NCI-H2227 (cell line): ENCODE measurements at regions not wholly inside any gene's neighbourhood (a gene's known extent, or its start where the extent isn't known, plus 50 kb on each side); places are given as distances from the start of the nearest gene placed in this dataset.
"Not testable (repeated sequence)": the region's sequence is repeated elsewhere in the genome, so short reads cannot be mapped to it uniquely, and the experiment has no call there.

ENCODE experiments used
- DNase-seq: peaks from one replicate; lab custom pipeline; 2025; ENCODE audit not compliant: unreplicated experiment; lab: John Stamatoyannopoulos, UW

DNA sequence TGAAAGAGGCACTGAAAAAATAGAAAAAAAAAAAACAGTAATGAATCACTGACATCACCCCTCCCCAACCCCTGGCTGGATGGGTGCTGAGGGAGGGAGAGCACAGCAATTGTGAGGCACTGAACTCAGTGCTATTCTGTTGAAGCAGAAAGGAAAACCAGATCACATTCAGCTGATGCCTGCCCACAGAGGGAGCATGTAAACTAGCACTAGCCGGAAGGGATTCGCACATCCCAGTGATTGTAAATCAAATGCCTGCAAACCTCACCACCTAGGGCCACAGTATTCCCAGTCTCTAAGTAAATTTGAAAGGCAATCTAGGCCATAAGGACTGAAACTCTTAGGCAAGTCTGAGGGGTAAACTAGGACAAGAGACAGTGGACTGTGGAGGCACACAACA lies 772.0 kb upstream of the CCDC179 start:
- DNase-seq: no peak

DNA sequence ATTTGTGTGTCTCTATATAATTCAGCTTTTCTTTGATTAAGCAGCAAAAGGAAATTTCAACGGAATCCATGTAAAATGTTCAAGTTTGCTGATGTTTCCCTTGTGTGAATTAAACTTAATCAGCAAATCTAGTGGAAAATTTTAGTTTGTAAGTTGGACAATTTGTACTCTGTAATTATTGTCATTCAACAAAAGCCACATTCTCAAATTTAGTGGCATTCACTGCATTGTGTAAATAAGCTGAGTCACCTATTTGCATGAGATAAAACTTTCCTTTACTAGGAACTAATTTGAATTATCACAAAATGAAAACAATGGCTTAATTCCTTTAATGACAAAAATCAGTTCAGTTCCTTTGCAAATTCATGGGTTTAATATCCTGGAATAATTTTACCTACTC lies 784.2 kb upstream of the CCDC179 start:
- DNase-seq: no peak

DNA sequence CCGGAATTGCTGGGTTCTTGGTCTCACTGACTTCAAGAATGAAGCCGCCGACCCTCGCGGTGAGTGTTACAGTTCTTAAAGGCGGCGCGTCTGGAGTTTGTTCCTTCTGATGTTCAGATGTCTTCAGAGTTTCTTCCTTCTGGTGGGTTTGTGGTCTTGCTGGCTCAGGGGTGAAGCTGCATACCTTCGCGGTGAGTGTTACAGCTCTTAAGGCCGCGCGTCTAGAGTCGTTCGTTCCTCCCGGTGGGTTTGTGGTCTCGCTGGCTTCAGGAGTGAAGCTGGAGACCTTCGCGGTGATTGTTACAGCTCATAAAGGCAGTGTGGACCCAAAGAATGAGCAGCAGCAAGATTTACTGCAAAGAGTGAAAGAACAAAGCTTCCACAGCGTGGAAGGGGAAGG lies 792.1 kb upstream of the CCDC179 start:
- not testable (repeated sequence) for DNase-seq

DNA sequence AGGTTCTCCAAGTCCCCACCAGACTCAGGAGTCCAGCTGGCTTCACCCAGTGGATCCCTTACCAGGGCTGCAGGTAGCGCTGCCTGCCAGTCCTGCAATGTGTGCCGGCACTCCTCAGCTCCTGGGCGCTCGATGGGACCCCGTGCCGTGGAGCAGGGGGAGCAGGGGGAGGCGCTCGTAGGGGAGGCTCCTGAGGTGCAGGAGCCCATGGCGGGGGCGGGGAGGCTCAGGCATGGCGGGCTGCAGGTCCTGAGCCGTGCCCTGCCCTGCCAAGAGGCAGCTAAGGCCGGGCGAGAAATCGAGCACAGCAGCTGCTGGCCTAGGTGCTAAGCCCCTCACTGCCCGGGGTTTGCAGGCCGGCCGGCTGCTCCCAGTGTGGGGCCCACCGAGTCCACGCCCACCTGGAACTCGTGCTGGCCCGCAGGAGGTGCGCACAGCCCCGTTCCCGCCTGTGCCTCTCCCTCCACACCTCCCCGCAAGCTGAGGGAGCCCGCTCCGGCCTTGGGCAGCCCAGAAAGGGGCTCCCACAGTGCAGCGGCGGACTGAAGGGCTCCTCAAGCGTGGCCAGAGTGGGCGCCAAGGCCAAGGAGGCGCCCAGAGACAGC lies 792.9 kb upstream of the CCDC179 start:
- DNase-seq: no peak

DNA sequence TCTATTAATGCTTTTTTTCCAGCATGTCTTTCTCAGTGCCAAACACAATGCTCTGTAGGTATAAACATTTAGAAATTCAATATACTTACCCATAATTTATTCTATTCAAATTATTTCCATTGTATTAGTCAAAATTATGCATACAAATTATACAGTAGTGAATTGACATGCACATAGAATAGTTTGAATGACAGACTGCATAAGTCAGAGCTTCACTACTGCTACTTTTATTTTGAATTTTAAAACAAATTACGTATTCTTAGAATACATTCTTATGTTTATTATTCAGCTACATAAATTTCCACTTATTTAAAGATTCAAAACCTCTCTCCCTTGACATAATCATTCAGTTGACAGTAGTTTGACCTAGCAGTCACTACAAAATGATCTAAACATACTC lies 808.0 kb upstream of the CCDC179 start:
- no peak for DNase-seq

DNA sequence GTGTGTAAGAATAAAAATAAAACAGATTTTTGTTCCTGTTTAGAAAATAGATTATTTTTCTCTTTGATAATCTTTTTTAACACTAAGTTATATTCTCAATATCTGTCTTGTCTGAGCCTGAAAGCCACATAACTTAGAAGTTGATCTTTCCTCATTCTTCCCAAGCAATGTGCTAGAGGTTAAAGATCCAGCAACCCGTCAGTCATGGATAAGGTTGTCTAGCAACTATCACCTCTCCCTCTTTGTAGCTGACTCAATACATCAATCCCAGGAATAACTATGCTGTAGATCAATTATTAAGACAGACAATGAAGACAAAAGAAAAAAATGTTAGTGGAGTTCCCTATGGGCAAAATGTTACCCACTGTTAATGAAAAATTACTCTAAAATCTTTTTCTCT lies 813.1 kb upstream of the CCDC179 start:
- DNase-seq: no peak

DNA sequence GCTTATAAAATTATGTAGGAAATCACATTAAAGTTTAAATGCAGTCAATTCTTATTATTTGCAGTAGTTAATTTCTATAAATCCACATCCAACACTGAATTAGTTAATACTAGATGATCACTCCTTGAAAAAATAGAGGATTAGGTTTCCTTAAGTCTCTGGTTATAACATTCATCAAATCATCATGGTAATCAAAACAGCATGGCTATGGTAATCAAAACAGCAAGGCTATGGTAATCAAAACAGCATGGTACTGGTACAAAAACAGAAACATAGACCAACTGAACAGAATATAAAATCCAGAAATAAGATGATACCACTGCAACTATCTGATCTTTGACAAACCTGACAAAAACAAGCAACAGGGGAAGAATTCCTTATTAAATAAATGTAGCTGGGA lies 814.6 kb upstream of the CCDC179 start:
- no peak for DNase-seq

DNA sequence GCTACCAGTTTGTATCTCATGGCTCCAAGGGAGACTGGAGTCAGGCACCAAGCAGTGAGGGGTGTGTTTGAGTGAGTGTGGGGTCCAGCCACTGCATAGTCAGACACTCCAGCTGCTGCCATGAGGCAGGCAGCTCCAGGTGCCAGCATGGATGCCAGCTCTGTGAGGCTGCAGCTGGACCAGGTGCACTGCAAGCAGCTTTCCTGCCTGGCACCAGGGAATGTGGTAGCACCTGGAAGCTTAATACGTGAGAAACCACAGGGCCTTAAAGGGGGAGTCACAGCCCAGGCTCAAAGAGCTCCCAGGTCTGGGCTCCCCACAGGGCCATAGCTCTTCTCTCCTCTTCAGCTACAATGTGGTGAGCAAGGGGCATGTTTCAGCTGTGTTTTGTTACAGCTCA lies 817.8 kb upstream of the LUZP2 start:
- no peak for DNase-seq

DNA sequence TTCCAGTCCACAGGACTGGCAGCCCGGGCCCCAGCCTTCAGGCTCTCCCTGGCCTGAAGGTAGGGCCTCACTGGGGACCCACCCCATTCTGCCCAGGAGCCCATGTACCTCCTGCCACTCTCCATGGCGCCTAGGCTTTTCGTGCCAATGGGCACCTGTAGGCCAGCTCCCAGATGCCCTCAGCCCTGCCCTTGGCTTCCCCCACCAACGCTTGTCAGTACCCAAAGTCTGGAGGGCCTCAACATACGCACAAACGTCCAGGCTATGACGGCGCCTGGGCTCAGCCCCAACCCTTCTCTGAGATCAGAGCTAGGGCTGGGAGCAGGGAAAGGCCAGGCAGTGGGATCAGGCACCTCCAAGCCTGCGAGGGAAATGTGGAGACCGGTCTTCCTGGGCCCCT lies 816.9 kb upstream of the LUZP2 start:
- DNase-seq: no peak

DNA sequence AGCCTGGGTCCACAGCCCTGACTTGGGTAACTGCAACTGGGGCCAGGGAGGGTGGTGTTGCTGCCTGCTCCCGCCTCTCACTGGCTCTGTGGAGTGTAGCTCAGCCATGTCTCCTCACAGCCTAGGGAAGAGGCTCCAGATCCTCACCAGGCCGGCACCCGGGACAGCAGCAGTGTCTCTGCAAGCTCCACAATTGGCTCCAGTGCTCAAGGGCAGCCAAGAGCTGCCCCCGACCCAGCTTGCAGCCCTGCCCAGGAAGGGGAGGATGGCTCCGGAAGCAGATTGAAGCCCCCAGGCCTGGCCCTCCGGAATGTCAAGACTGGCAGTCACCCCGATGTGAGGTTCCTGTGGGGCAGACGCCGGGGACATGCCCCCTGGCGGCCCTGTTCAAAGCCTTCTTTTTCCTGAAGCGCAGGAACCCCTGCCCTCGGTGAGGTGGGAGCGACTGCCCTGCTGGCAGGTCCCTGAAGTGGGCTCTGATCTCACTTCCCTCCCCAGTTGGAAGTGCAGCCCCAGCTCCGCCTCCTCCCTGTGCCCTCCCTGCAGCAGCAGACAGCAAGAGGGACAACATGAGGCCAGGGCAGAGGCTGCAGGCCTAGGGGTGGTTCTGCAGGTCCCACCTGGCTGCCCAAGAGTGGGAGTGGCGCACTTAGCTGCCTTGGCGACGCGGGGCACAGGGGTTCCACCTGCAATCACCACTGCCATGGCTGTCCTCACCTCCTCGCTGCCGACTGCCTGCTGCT lies 816.2 kb upstream of the LUZP2 start:
- no peak for DNase-seq

DNA sequence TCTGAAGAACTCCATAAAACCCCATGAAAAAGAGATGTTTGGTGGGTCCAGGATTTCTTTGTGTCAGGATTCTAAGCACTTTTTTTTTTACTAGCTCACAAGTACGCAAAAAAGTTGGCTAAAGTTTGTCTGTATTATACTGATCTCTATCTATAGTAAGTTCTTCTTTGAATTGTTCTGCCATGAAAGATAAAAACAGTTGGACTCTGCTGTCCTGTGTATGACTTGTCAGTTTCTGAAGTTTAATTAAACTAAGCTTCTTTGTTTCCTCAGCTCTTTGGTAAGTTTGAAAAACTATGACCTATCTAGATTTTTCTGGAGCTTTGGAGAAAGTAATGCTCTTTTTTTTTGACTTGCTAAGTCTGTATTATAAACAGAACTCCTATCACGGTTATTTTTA lies 812.2 kb upstream of the LUZP2 start:
- DNase-seq: no peak

DNA sequence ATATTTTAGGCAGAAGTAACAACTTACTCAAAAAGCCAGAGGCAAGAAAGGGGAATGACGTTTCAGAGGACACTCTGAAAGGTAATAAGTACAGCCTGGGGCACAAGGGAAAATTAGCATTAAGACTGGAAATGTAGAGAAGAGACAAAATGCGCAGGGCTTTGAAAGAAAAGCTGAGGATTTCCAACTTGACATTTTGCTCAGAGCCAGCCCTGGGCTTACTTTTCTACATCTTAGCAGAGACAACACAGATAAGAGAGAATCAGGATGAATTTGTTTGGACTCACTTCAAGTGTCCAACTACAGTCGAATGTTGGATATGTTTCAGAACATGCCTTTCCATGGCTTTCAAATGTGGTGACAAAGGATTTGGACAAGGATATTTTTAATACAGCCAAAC lies 808.9 kb upstream of the LUZP2 start:
- DNase-seq: no peak

DNA sequence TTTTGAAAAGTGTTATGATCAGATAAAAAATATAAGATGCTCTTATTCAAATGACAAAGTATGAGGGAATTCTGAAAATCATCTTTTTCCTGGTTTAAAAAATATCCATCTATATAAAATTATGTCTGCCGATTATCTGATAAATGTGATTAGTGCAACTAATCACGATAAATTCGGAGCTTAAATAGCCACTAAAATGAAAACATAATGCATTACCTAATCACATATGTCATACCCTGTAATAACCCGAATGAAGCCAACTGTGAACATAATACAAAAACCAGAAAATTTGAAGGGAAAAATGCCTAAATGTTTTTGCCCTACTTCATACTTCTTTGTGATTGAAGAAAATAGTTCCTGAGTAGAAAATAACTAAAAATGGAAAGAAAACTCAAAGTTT lies 808.4 kb upstream of the LUZP2 start:
- DNase-seq: no peak

DNA sequence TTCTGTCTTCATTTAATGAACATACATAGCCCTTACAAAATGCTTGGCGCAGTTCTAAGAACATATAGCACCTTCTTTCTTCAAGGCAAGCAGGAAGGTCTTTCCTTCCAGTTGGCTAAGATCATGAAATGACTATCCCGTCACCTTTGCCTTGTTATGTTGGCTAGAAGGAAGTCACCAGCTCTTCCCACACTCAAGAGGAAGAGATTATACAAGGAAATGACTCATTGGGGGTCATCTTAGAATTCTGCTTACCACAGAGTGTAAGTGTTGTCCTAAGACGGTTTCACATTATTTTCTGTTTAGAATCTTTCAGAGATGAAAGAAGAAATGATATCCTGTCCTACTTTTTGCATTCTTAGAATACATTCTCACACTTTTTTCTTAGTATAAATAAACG lies 808.0 kb upstream of the LUZP2 start:
- DNase-seq: no peak

DNA sequence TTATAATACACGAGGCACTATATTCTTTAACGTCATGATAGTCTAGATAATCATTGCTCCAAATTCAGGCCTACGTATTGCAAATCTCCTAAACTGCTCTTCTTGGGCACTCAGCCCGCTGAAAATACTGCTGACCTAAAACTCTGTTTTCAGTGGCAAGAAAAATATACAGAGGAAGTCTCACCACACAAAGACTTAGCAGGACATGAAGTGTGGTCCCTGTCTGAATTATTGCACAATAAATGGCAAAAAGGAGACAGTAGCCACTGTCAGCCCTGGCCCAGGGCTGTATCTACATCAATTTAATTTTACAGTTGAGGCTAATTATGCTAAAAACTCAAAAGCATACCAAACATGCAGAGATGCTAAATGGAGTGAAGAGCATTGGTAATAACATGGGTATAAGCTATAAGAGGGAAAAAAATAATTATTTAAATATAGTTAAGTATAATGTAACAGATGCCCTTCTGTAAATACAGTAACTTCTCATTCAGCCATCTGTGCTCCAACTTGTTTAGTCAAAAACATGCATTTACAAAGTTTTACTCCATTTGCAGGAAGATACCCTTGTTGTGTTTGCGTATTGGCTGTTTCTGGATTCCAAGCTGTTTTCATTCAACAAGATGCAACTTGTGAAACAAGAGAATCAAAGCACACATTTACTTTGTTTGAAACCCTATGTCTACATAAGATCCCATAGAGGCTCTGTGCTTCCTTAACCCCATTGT lies 800.0 kb upstream of the LUZP2 start:
- no peak for DNase-seq

DNA sequence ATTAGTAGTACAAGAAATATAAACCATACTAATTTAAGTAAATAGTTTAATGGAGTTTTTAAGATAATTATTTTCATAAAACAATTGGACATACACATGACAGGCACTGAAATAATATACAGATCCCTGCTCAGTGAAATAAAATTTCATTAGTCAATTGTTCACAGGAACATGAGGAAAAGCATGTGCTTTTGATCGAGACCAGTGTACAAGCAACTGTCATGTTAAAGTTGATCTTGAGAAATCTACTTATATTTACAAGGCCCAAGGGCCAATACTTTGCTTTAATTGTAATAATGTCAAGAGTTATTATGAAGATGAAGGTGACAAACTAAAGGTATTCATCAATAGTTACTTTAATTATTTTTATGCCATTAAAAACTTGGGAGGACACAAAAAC lies 792.7 kb upstream of the LUZP2 start:
- no peak for DNase-seq

DNA sequence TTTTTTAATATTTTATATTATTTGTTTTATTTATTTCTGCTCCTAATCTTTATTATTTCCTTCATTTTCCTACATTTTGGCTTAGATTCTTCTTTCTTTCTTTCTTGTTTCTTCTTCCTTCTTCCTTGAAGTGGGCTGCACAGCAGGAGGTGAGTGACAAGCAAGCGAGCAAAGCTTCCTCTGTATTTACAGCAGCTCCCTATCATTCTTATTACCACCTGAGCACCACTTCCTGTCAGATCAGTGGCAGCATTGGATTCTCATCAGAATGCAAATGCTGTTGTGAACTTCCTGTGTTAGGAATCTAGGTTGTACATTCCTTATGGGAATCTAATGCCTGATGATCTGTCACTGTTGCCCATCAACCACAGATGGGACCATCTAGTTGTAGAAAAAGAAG lies 784.9 kb upstream of the LUZP2 start:
- no peak for DNase-seq

DNA sequence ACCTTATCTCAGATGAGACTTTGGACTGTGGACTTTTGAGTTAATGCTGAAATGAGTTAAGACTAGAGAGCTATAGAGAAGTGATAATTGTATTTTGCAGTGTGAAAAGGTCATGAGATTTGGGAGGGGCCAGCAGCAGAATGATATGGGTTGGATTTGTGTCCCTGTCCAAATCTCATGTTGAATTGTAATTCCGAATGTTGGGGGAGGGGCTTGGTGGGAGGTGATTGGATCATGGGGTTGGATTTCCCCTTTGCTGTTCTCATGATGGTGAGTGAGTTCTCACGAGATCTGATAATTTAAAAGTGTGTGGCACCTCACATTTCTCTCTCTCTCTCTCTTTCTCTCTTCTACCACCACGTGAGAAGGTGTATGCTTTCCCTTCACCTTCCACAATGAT lies 777.8 kb upstream of the LUZP2 start:
- DNase-seq: no peak

DNA sequence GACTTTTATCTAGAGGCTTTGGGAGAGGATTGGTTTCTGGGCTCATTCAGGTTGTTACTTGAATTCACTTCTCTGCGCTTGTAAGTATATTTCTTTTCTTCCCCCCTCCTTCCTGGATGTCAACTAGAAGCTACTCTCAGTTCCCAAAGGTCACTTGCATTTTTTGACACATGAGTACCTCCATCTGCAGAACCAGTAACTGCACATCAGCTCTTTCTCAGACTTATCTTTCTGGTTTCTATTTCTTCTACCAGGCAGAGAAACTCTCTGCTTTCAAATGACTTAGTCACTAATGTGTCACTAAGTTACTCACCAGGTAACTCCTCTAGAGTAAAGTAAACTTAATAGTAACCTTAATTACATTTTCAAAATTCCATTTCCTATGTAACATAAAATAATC lies 773.0 kb upstream of the LUZP2 start:
- DNase-seq: no peak

DNA sequence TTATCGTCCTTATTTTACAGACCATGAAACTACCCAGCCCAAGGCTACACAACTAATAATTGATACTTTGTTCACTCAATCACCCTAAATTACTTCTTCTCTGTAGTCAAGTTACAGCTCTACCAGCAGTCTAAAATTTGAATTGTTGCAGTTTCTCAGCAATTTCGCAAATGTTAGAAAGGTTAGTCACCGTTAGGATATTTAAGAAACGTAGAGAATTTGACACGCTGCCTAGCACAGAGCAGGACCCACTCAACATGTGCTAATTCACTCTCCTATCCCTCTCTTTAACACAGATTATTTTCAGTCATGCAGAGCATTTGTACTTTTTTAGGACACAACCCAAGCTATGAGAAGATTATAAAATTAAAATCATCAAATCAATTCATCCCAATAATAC lies 771.1 kb upstream of the LUZP2 start:
- no peak for DNase-seq

DNA sequence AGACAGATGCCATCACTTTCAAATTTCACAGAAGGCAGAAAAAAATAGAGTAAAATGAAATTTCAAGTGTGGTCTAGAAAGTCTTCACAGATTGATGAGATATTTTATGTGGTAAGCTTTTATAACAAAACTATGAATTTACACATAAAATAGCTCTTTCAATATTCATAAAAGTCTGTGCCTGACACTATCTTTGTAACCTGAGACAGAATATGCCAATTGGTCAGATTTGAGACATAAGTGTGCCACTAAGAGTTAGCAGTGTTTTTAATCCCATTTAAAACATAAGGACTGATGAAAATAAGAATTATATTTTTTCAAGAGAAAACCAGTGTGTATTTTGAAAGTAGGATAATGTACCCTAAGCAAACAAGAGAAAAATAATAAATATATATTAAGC lies 769.5 kb upstream of the LUZP2 start:
- no peak for DNase-seq

DNA sequence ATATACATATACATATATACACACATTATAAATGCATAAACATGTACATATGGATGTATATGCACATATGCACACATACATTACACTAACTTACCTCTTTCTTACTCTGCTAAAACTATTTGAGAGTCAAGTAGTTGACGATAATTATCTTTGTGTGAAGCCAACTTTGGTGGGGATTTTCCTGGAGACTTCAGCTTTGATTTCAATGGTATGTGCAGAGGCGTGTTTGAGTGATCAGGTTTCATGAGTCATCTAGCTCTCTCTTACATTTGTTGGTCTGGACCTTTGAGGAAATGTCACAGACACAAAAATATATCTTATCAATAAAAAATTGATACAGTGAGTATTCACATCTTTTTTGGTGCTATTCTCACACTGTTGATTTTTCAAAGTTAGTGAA lies 769.1 kb upstream of the LUZP2 start:
- DNase-seq: no peak

DNA sequence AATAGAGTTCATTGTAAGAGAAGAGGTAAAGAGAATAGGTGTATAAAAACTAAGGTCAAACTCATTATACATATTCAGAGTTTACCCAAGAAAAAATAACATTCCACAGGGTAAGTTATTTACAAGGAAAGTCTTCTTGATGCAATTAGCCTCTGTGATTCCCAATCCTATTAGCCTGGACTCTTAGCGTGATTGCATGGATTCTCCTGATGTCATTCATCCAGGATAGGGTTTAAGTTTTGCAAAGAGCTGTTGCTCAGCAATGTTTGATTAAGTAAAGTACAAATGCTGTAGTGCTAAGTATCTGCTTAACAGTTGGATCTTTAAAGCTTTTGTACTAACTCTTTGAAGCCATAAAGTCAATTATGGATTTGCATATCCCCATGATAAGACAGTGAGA lies 767.8 kb upstream of the LUZP2 start:
- DNase-seq: no peak
